GM18909 (cell line): ENCODE measurements at regions not wholly inside any gene's neighbourhood (a gene's known extent, or its start where the extent isn't known, plus 50 kb on each side); places are given as distances from the start of the nearest gene placed in this dataset.
"Not testable (repeated sequence)": the region's sequence is repeated elsewhere in the genome, so short reads cannot be mapped to it uniquely, and the experiment has no call there.

Source experiments
- ATAC-seq: cut with Tn5 transposase; IDR thresholded peaks from one replicate; pipeline ENCODE4 v1.9.1; 2021; ENCODE audit warnings: mild to moderate bottlenecking; ENCODE audit not compliant: unreplicated experiment, poor library complexity

- ATAC-seq, result no peak
Observed at GRCh38 chr10:84626397-84627087, 298.2 kb downstream of the CCSER2 start.

GRCh38 chr10:84632866-84633265, 304.5 kb downstream of the CCSER2 start:
- ATAC-seq, result no peak

GRCh38 chr10:84634636-84635035, 306.2 kb downstream of the CCSER2 start:
- no peak for ATAC-seq

GRCh38 chr10:84650628-84651027, 322.2 kb downstream of the CCSER2 start:
- ATAC-seq, result not testable (repeated sequence)

- peak; percentile 90 for ATAC-seq
Observed at GRCh38 chr10:84654671-84655070, 326.3 kb downstream of the CCSER2 start.

GRCh38 chr10:84659027-84659426, 330.6 kb downstream of the CCSER2 start:
- no peak for ATAC-seq

GRCh38 chr10:84659497-84660439, 331.4 kb downstream of the CCSER2 start:
- ATAC-seq, result no peak

- no peak for ATAC-seq
Observed at GRCh38 chr10:84660450-84661159, 332.2 kb downstream of the CCSER2 start.

GRCh38 chr10:84665211-84665610, 336.8 kb downstream of the CCSER2 start:
- ATAC-seq, result no peak

- peak; percentile 66 for ATAC-seq
Observed at GRCh38 chr10:84665883-84666463, 337.6 kb downstream of the CCSER2 start.

- ATAC-seq, result no peak
Observed at GRCh38 chr10:84668186-84668763, 339.9 kb downstream of the CCSER2 start.

GRCh38 chr10:84675060-84675459, 346.7 kb downstream of the CCSER2 start:
- no peak for ATAC-seq

- no peak for ATAC-seq
Observed at GRCh38 chr10:84676536-84676935, 348.1 kb downstream of the CCSER2 start.

GRCh38 chr10:84681781-84682180, 353.4 kb downstream of the CCSER2 start:
- no peak for ATAC-seq

- ATAC-seq, result no peak
Observed at GRCh38 chr10:84683550-84683949, 355.2 kb downstream of the CCSER2 start.

- ATAC-seq, result no peak
Observed at GRCh38 chr10:84683980-84684740, 355.8 kb downstream of the CCSER2 start.

GRCh38 chr10:84685047-84685660, 356.8 kb downstream of the CCSER2 start:
- no peak for ATAC-seq

GRCh38 chr10:84693006-84693405, 364.6 kb downstream of the CCSER2 start:
- no peak for ATAC-seq

- no peak for ATAC-seq
Observed at GRCh38 chr10:84695902-84696301, 367.5 kb downstream of the CCSER2 start.
